ENCODE measurements at regions not wholly inside any gene's neighbourhood (a gene's known extent, or its start where the extent isn't known, plus 50 kb on each side); places are given as distances from the start of the nearest gene placed in this dataset.

- TF ChIP-seq CTCF (IDR thresholded peaks at IDR 0.05; ENCODE audit: low read depth, low read length, poor library complexity, severe bottlenecking) (no peak), EZH2phosphoT487 (IDR thresholded peaks at IDR 0.05; ENCODE audit: borderline replicate concordance, low read length) (no peak)
Observed at GRCh38 chr11:112369916-112370315, 109.3 kb upstream of the PLET1 start.

Data from DOHH2 (cell line).